GM12891 (cell line): ENCODE measurements at regions not wholly inside any gene's neighbourhood (a gene's known extent, or its start where the extent isn't known, plus 50 kb on each side); places are given as distances from the start of the nearest gene placed in this dataset.

Experiments used
- PAX5 ChIP-seq: IDR thresholded peaks from 2 replicates; pipeline ENCODE4 v1.6.1; 2011; ENCODE audit warnings: low read length, moderate library complexity, mild to moderate bottlenecking; ENCODE audit not compliant: insufficient read depth, severe bottlenecking
- POLR2A ChIP-seq: IDR thresholded peaks from 2 replicates; pipeline ENCODE4 v1.6.1; 2011; ENCODE audit warnings: low read depth, low read length, control low read depth
- POLR2AphosphoS5 ChIP-seq: IDR thresholded peaks from 2 replicates; pipeline ENCODE4 v1.6.1; 2011; ENCODE audit warnings: low read depth, low read length, control low read depth
- POU2F2 ChIP-seq: IDR thresholded peaks from 2 replicates; pipeline ENCODE4 v1.6.1; 2011; ENCODE audit warnings: low read depth, mild to moderate bottlenecking, control low read depth, low read length, moderate library complexity
- SPI1 ChIP-seq: IDR thresholded peaks from 2 replicates; pipeline ENCODE4 v1.6.1; 2011; ENCODE audit warnings: low read depth, low read length, control low read depth
- TAF1 ChIP-seq: IDR thresholded peaks from 2 replicates; pipeline ENCODE4 v1.6.1; 2011; ENCODE audit warnings: low read depth, low read length, control low read depth

GRCh38 chr18:27860701-27861107 is 316.2 kb downstream of the CDH2 start:
- TF ChIP-seq TAF1 = no peak
- no peak for TF ChIP-seq POLR2AphosphoS5
- TF ChIP-seq POLR2A = no peak
- TF ChIP-seq SPI1 = no peak
- no peak for TF ChIP-seq PAX5
- TF ChIP-seq POU2F2 = no peak
